GM12873 (cell line): ENCODE measurements at regions not wholly inside any gene's neighbourhood (a gene's known extent, or its start where the extent isn't known, plus 50 kb on each side); places are given as distances from the start of the nearest gene placed in this dataset.

Source experiments
- CTCF ChIP-seq: IDR thresholded peaks from 2 replicates; pipeline ENCODE4 v1.5.1; 2012; ENCODE audit warnings: low read depth, mild to moderate bottlenecking, moderate library complexity, low read length, control low read depth; ENCODE audit not compliant: insufficient read depth; ENCODE audit errors: missing control alignments

- TF ChIP-seq CTCF, result no peak
Observed at GRCh38 chr2:180184506-180184905, 177.4 kb upstream of the CWC22 start.

DNA sequence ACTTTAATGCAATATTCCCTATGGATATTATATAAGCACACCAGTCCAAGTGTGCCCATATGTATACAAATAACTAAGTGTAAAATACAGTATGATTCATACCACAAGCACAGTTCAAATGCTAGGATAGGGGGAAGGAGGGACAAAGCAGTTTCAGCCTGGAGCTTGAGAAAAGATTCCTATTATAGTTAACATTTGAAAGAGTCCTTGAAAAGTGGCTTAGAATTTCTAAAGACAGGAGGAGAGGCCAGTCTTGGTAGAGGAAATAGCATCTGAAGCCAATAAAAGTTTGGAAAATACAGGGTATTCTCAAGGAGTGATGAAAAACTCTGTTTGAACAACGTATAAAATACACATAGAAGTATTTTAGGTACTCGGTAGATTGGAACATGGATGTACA, 173.4 kb upstream of the CWC22 start:
- no peak for TF ChIP-seq CTCF

GRCh38 chr2:180177534-180177933, 170.4 kb upstream of the CWC22 start:
- TF ChIP-seq CTCF, result no peak

DNA sequence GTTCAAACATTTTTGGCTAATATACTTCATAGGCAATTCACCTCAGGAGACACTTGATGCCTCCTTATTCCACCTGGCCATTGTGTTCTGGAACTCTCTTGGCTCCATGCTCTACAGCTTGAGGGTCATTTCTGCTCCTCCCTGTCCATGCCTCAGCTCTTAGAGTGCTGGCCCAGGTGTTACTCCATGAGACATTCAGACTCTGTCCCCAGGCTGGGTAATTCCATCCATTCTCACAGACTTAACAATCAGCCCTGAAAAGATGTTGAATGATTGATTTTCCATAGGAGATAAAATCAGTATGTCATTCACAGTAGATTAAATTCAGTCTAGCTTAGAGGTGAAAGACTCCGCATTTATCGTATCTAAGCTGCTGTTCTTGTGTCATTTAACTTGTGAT, 168.6 kb upstream of the CWC22 start:
- no peak for TF ChIP-seq CTCF

DNA sequence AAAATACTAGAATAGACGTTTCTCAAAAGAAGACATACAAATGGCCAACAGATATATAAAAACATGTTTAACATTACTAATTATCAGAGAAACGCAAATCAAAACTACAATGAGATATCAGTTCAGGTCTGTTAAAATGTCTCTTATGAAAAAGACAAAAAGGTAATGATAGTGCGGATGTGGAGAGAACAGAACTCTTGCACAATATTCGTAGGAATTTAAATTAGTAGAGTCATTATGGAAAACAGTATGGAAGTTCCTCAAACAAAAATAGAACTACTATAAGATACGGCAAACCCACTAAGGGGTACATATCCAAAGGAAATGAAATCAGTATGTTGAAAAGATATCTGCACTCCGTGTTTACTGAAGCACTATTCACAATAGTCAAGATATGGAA, 167.5 kb upstream of the CWC22 start:
- no peak for TF ChIP-seq CTCF

DNA sequence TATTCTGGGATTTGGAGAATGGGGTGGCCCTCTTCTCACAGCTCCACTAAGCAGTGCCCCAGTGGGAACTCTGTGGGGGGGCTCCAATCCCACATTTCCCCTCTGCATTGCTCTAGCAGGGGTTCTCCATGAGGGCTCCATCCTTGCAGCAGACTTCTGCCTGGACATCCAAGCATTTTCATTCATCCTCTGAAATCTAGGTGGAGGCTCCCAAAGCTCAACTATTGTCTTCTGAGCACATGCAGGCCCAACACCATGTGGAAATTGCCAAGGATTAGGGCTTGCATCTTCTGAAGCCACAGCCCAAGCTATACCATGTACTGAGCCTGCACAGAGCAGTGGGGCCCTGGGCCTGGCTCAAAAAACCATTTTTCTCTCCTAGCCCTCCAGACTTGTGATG, 162.4 kb upstream of the CWC22 start:
- TF ChIP-seq CTCF, result no peak

DNA sequence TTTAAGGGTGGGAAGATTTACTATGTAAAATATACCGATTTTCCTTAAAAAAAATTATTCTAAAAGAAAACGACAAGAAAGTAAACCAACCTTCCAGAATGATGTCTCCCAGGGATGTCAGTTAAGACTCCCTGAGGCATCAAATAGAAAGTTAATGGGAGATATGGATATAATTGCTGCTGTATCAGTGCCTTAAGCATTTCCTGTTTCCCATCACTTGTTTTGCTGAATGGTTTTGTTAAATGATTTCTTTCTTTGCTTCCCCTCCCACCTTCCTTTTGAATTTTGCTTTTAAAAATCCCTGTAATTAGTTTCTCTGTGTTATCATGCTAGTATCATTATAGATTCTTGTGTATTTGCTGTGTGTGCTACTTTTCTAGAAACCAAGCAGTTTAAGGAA, 154.3 kb upstream of the CWC22 start:
- TF ChIP-seq CTCF, result no peak

GRCh38 chr2:180159921-180160320, 152.8 kb upstream of the CWC22 start:
- TF ChIP-seq CTCF, result no peak
